ENCODE measurements at regions not wholly inside any gene's neighbourhood (a gene's known extent, or its start where the extent isn't known, plus 50 kb on each side); places are given as distances from the start of the nearest gene placed in this dataset.

- ATAC-seq, result no peak
Observed at GRCh38 chr1:218728898-218729565, 383.9 kb downstream of the TGFB2 start.

- ATAC-seq, result no peak
Observed at GRCh38 chr1:218735436-218736032, 390.4 kb downstream of the TGFB2 start.

GRCh38 chr1:218739426-218739825 lies 394.3 kb downstream of the TGFB2 start:
- no peak for ATAC-seq

- ATAC-seq, result no peak
Observed at GRCh38 chr1:218741852-218742251, 396.7 kb downstream of the TGFB2 start.

GRCh38 chr1:218742467-218743262 lies 397.5 kb downstream of the TGFB2 start:
- no peak for ATAC-seq

GRCh38 chr1:218743861-218744505 lies 398.8 kb downstream of the TGFB2 start:
- no peak for ATAC-seq

GRCh38 chr1:218748071-218748470 lies 402.9 kb downstream of the TGFB2 start:
- ATAC-seq, result no peak

GRCh38 chr1:218750216-218750970 lies 405.3 kb downstream of the TGFB2 start:
- ATAC-seq, result no peak

GRCh38 chr1:218751208-218751948 lies 406.2 kb downstream of the TGFB2 start:
- ATAC-seq, result no peak

GRCh38 chr1:218752126-218752525 lies 407.0 kb downstream of the TGFB2 start:
- no peak for ATAC-seq

GRCh38 chr1:218754477-218754876 lies 409.3 kb downstream of the TGFB2 start:
- ATAC-seq, result no peak

- no peak for ATAC-seq
Observed at GRCh38 chr1:218755128-218755527, 410.0 kb downstream of the TGFB2 start.

GRCh38 chr1:218759795-218760194 lies 413.9 kb upstream of the LYPLAL1 start:
- ATAC-seq, result no peak

GRCh38 chr1:218760601-218761570 lies 412.8 kb upstream of the LYPLAL1 start:
- ATAC-seq, result no peak

- ATAC-seq, result no peak
Observed at GRCh38 chr1:218763538-218763937, 410.1 kb upstream of the LYPLAL1 start.

- ATAC-seq, result no peak
Observed at GRCh38 chr1:218765753-218766152, 407.9 kb upstream of the LYPLAL1 start.

- no peak for ATAC-seq
Observed at GRCh38 chr1:218771931-218772330, 401.7 kb upstream of the LYPLAL1 start.

GRCh38 chr1:218772575-218772974 lies 401.1 kb upstream of the LYPLAL1 start:
- no peak for ATAC-seq

- no peak for ATAC-seq
Observed at GRCh38 chr1:218775501-218776021, 398.1 kb upstream of the LYPLAL1 start.

Measured in activated CD4-positive, CD25-positive, alpha-beta regulatory T cell treated with anti-CD3 and anti-CD28 coated beads, Interleukin-2, amount 50 U/mL, for 24 hours (primary cell).